GM12875 (cell line): ENCODE measurements at regions not wholly inside any gene's neighbourhood (a gene's known extent, or its start where the extent isn't known, plus 50 kb on each side); places are given as distances from the start of the nearest gene placed in this dataset.

Experiments
- H3K4me3 ChIP-seq: one replicate; pipeline ENCODE4 v1.5.1; 2011; ENCODE audit warnings: low read depth, low read length, control low read depth
- CTCF ChIP-seq: IDR thresholded peaks from 2 replicates; pipeline ENCODE4 v1.5.1; 2011; ENCODE audit warnings: low read depth, mild to moderate bottlenecking, control low read depth, inconsistent platforms, low read length, moderate library complexity, borderline replicate concordance; ENCODE audit not compliant: insufficient read depth

DNA sequence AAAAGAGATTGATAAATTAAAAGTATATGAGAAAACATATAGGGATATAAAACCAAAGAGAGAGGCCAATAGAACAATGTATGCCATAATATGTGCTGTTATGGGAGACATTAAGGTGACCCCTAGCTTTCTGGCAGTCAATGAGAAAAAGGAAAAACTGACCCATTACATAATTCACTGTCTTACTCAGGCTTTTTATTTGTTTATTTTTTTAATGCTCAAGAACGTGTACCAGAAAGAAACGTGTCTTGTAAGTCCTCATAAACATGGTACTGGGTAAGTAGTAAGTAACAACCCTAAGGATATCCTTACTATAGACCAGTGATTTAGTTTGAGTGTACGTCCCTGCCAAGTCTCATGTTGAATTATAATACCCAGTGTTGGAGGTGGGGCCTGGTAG lies 160.8 kb upstream of the PHACTR1 start:
- no peak overlapping the region for H3K4me3 ChIP-seq
- TF ChIP-seq CTCF: no peak

DNA sequence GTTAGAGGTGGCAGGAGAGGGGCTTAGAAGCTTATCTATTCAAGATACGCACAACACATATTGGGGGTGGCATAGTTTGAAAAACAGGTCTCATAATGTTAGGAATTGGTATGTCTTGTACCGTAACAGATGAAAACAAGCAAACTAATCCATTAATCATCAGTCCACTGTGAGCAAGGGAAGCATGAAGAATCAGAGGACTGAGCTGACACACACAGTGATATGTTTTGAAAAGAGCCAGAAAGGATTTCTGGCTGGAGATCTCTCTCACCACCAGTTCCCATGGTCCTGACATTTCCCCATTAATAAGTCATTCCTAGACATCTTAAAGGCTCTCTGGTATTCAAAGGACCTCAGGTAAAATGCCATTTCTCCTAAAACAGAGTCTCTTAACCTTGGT lies 158.8 kb upstream of the PHACTR1 start:
- no peak for TF ChIP-seq CTCF
- no peak overlapping the region for H3K4me3 ChIP-seq

GRCh38 chr6:12560315-12560714 lies 156.3 kb upstream of the PHACTR1 start:
- no peak overlapping the region for H3K4me3 ChIP-seq
- TF ChIP-seq CTCF: no peak

DNA sequence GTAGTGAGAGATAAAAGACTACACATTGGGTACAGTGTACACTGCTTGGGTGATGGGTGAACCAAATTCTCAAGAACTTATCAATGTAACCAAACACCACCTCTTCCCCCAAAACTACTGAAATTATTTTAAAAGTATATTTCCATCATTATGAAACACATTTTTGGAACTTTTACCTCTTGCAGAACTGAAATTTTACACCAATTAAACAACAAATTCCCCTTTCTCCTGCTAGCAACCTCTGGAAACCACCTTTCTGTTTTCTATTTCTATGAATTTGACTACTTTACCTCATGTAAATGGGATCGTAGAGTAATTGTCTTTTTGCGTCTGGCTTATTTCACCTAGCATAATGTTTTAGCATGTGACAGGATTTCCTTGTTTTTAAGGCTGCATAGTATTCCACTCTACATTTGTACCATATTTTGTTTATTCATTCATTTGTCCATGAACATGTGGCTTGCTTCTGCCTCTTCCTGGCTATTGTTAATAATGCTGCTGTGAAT lies 149.9 kb upstream of the PHACTR1 start:
- no peak for TF ChIP-seq CTCF
- no peak overlapping the region for H3K4me3 ChIP-seq

DNA sequence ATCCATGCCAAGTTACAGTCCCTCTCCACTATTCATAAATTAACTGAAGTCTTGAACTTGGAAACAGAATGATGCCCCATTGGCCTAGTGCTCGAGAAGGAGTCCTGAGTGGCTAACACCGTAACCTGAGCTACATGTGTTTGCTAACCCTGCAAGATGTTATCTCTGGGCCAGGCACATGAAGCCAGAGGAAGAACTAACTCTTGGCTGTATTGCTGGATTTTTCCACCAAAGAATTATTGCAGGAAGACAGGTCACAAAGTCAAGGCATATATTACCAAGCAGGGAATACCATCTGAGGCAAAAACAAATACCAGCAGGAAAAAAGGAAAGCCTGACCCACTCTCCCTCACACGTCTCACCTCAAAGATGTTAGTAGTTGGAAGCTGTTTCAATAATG lies 148.9 kb upstream of the PHACTR1 start:
- no peak overlapping the region for H3K4me3 ChIP-seq
- TF ChIP-seq CTCF: no peak

GRCh38 chr6:12569646-12570045 lies 146.9 kb upstream of the PHACTR1 start:
- TF ChIP-seq CTCF: no peak
- no peak overlapping the region for H3K4me3 ChIP-seq

DNA sequence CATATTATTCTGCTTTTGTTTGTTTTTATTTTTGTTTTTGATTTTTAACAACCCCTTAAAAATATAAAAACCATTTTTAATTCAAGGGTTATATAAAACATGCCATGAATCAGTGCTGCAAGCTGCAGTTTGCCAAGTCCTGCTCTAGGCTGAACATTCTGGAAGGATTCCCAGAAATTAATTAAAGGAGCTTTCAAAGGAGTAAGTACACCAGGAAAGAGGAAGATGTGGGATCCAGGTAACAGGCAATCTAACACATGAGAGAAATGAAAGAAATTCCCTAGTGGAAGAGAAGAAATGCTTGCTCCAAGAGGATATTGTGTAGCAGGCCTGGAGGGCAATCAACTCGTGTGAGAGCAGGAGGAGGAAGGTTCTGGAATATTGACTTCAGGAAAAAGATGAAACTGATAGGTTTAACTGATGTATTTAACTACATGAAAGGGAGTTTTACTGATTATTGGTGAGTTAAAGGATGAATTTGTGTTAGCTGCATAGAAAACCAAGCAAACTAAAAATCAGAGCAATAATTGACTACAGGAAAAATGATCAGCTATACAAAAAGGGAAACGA lies 146.0 kb upstream of the PHACTR1 start:
- TF ChIP-seq CTCF: no peak
- H3K4me3 ChIP-seq: no peak overlapping the region
